ENCODE measurements at regions not wholly inside any gene's neighbourhood (a gene's known extent, or its start where the extent isn't known, plus 50 kb on each side); places are given as distances from the start of the nearest gene placed in this dataset.

DNA sequence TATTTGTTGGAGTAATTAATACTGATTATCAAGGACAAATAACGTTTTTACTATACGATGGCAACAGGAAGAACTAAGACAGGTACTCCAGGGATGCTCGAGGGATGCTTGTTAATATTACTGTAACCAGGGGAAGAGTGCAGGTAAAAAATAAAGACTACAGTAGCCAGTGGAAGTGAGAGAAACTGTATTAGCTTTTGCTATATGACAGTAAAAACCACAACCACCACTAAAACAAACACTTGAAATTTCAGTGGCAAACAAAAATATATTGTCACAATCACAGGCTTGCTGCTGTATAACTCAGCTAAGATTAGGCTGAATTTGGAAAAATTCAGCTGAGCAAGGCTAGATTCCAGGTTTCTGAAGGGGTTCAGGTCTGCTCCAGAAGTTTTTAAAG lies 812.6 kb upstream of the ADGRL4 start:
- TF ChIP-seq, protein P1, sequence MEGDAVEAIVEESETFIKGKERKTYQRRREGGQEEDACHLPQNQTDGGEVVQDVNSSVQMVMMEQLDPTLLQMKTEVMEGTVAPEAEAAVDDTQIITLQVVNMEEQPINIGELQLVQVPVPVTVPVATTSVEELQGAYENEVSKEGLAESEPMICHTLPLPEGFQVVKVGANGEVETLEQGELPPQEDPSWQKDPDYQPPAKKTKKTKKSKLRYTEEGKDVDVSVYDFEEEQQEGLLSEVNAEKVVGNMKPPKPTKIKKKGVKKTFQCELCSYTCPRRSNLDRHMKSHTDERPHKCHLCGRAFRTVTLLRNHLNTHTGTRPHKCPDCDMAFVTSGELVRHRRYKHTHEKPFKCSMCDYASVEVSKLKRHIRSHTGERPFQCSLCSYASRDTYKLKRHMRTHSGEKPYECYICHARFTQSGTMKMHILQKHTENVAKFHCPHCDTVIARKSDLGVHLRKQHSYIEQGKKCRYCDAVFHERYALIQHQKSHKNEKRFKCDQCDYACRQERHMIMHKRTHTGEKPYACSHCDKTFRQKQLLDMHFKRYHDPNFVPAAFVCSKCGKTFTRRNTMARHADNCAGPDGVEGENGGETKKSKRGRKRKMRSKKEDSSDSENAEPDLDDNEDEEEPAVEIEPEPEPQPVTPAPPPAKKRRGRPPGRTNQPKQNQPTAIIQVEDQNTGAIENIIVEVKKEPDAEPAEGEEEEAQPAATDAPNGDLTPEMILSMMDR (IDR thresholded peaks at IDR 0.05; ENCODE audit: insufficient read depth in 1 of 2, low read depth in 1 of 2, low read length in 1 of 2, severe bottlenecking in 1 of 2, unreplicated experiment in 1 of 2) = no peak
- POLR2A ChIA-PET = no interaction called here
- Histone ChIP-seq H3K4me1 (no peaks in the 10 kb centered on the region), H3K4me3 (ENCODE audit: low read depth, low read length) (no peak overlapping the region), H3K9me3 (no peaks in the 10 kb centered on the region), H3K36me3 (ENCODE audit: control insufficient read depth, insufficient read depth, low read length) (no peaks in the 10 kb centered on the region), H3K27me3 (replicated peaks; ENCODE audit: control insufficient read depth, insufficient read depth, low read length) (no peaks in the 10 kb centered on the region)
- no peaks in the 10 kb centered on the region for H3K9me3 Mint-ChIP-seq (ENCODE audit: unreplicated experiment)
- BruUV-seq (replicated peaks) = no TSS peak
- H3K27me3 Mint-ChIP-seq (ENCODE audit: insufficient read depth, unreplicated experiment) = no peaks in the 10 kb centered on the region
- no peak overlapping the region for H3K27ac Mint-ChIP-seq (ENCODE audit: unreplicated experiment)
- H3K36me3 Mint-ChIP-seq (ENCODE audit: insufficient read depth, unreplicated experiment) = no peaks in the 10 kb centered on the region
- DNase-seq = no peak
- CTCF ChIA-PET = no interaction called here
- intact Hi-C loops (cut with micrococcal nuclease; ENCODE audit: unreplicated experiment) = no loop called here
- H3K4me1 Mint-ChIP-seq (ENCODE audit: low read depth, unreplicated experiment) = no peaks in the 10 kb centered on the region
- H3K4me3 Mint-ChIP-seq (ENCODE audit: unreplicated experiment) = no peak overlapping the region

DNA sequence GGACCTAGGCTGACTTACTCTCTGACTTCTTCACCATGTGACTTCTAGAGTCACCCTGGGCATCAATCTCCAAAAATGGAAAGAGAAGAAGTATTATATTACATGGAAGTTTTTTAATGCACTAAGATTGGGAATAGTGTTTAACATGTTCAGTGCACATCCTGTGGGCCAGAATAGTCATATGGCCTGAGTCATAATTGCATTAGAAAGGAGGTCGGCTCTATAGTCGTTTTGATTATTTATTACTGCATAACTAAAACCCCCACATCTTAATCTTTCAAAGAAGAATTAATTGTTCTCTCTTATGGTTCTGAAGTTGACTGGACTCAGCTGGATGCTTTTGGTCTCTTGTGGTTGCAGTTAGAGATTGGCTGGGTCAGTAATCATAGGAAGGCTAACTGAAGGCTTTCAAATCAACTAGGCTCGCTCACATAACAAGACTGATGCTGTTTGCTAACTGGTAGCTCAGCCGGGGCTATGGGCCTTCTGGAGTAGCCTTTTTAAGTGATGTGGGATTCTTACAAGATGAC lies 810.6 kb upstream of the ADGRL4 start:
- no peaks in the 10 kb centered on the region for H3K9me3 Mint-ChIP-seq (ENCODE audit: unreplicated experiment)
- H3K27ac Mint-ChIP-seq (ENCODE audit: unreplicated experiment) = no peak overlapping the region
- Histone ChIP-seq H3K9me3 (no peaks in the 10 kb centered on the region), H3K4me1 (no peaks in the 10 kb centered on the region), H3K36me3 (ENCODE audit: control insufficient read depth, insufficient read depth, low read length) (no peaks in the 10 kb centered on the region), H3K27me3 (replicated peaks; ENCODE audit: control insufficient read depth, insufficient read depth, low read length) (no peaks in the 10 kb centered on the region), H3K4me3 (ENCODE audit: low read depth, low read length) (no peak overlapping the region)
- no TSS peak for BruUV-seq (replicated peaks)
- CTCF ChIA-PET = no interaction called here
- H3K36me3 Mint-ChIP-seq (ENCODE audit: insufficient read depth, unreplicated experiment) = no peaks in the 10 kb centered on the region
- no peak for DNase-seq
- intact Hi-C loops (cut with micrococcal nuclease; ENCODE audit: unreplicated experiment) = no loop called here
- no peak overlapping the region for H3K4me3 Mint-ChIP-seq (ENCODE audit: unreplicated experiment)
- H3K27me3 Mint-ChIP-seq (ENCODE audit: insufficient read depth, unreplicated experiment) = no peaks in the 10 kb centered on the region
- POLR2A ChIA-PET = no interaction called here
- TF ChIP-seq, protein P1 (IDR thresholded peaks at IDR 0.05; ENCODE audit: insufficient read depth in 1 of 2, low read depth in 1 of 2, low read length in 1 of 2, severe bottlenecking in 1 of 2, unreplicated experiment in 1 of 2) = no peak
- no peaks in the 10 kb centered on the region for H3K4me1 Mint-ChIP-seq (ENCODE audit: low read depth, unreplicated experiment)

DNA sequence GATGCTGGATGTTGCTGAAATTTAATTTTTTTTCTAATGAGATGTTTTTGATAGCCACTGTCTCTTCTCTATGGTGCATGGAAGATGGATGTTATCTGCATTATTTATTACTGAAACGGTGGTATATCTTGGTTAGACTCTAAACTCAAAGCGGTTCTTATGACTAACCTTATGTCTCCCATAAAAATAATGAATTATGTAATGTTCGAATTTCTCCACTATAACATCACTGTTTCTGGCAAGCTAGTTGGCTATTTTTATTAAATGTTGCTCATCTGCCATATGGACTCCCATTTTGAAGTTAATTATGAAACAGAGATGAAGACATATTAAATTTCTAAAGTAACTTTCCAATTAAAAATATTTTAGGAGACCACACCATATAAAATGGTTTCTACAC lies 808.6 kb upstream of the ADGRL4 start:
- H3K4me3 Mint-ChIP-seq (ENCODE audit: unreplicated experiment) = no peak overlapping the region
- no peaks in the 10 kb centered on the region for H3K27me3 Mint-ChIP-seq (ENCODE audit: insufficient read depth, unreplicated experiment)
- Histone ChIP-seq H3K4me3 (ENCODE audit: low read depth, low read length) (no peak overlapping the region), H3K27me3 (replicated peaks; ENCODE audit: control insufficient read depth, insufficient read depth, low read length) (no peaks in the 10 kb centered on the region), H3K36me3 (ENCODE audit: control insufficient read depth, insufficient read depth, low read length) (no peaks in the 10 kb centered on the region), H3K4me1 (no peaks in the 10 kb centered on the region), H3K9me3 (no peaks in the 10 kb centered on the region)
- DNase-seq = no peak
- POLR2A ChIA-PET = no interaction called here
- intact Hi-C loops (cut with micrococcal nuclease; ENCODE audit: unreplicated experiment) = no loop called here
- H3K9me3 Mint-ChIP-seq (ENCODE audit: unreplicated experiment) = no peaks in the 10 kb centered on the region
- H3K4me1 Mint-ChIP-seq (ENCODE audit: low read depth, unreplicated experiment) = no peaks in the 10 kb centered on the region
- no peak overlapping the region for H3K27ac Mint-ChIP-seq (ENCODE audit: unreplicated experiment)
- CTCF ChIA-PET = no interaction called here
- BruUV-seq (replicated peaks) = no TSS peak
- no peaks in the 10 kb centered on the region for H3K36me3 Mint-ChIP-seq (ENCODE audit: insufficient read depth, unreplicated experiment)
- TF ChIP-seq, protein P1 (IDR thresholded peaks at IDR 0.05; ENCODE audit: insufficient read depth in 1 of 2, low read depth in 1 of 2, low read length in 1 of 2, severe bottlenecking in 1 of 2, unreplicated experiment in 1 of 2) = no peak

All from Caco-2 (cell line).